HEK293 (cell line): ENCODE measurements at regions not wholly inside any gene's neighbourhood (a gene's known extent, or its start where the extent isn't known, plus 50 kb on each side); places are given as distances from the start of the nearest gene placed in this dataset.

Source experiments
- CTCF ChIA-PET: fragments of 350-600 bp; formaldehyde crosslinking; extraction: SDS; loops from one replicate; lab custom pipeline; 2021; ENCODE audit warnings: antibody characterized with exemption; lab: Yijun Ruan, JAX
- POLR2A ChIA-PET: fragments of 300-600 bp; formaldehyde crosslinking; extraction: SDS; loops from one replicate; lab custom pipeline; 2020; ENCODE audit warnings: antibody characterized with exemption, inconsistent platforms; lab: Yijun Ruan, JAX
- H3K27ac ChIP-seq: fragments of 200-500 bp; sonication (Bioruptor generic); 2 replicates; pipeline ENCODE4 v1.5.1; 2014; ENCODE audit warnings: low read depth, low read length, control low read depth, inconsistent platforms; ENCODE audit errors: extremely low read depth
- H3K36me3 ChIP-seq, 2 experiments: fragments of 200-500 bp in 1 of 2; sonication (Bioruptor generic) in 1 of 2; 1 replicate in 1 of 2; 2 replicates in 1 of 2; pipeline ENCODE4 v1.5.1; 2014 to 2017; ENCODE audit warnings: inconsistent platforms in 2 of 2, low read length in 2 of 2; ENCODE audit not compliant: control insufficient read depth in 2 of 2, insufficient read depth in 1 of 2
- H3K4me1 ChIP-seq: fragments of 200-500 bp; sonication (Bioruptor generic); 2 replicates; pipeline ENCODE4 v1.5.1; 2014; ENCODE audit warnings: mild to moderate bottlenecking, low read length, inconsistent platforms; ENCODE audit not compliant: control insufficient read depth, insufficient read depth
- H3K4me3 ChIP-seq: 2 replicates; pipeline ENCODE4 v1.5.1; 2011; ENCODE audit warnings: low read depth, mild to moderate bottlenecking, control low read depth, low read length, moderate library complexity
- H3K9me3 ChIP-seq: fragments of 200-500 bp; sonication (Bioruptor generic); 2 replicates; pipeline ENCODE4 v1.5.1; 2014; ENCODE audit warnings: low read depth, low read length, inconsistent platforms; ENCODE audit not compliant: control insufficient read depth, insufficient read depth
- GLI4 ChIP-seq: fragments of 450-650 bp; formaldehyde crosslinking; IDR thresholded peaks from 2 replicates; pipeline ENCODE4 v1.5.1; 2016; ENCODE audit warnings: missing biosample characterization, missing genetic modification characterization
- GLIS1 ChIP-seq: fragments of 450-650 bp; formaldehyde crosslinking; IDR thresholded peaks from 2 replicates; pipeline ENCODE4 v1.5.1; 2016; ENCODE audit warnings: missing biosample characterization, missing genetic modification characterization
- KLF1 ChIP-seq: fragments of 450-650 bp; formaldehyde crosslinking; IDR thresholded peaks from 2 replicates; pipeline ENCODE4 v1.5.1; 2016; ENCODE audit warnings: missing biosample characterization, missing genetic modification characterization
- SETDB1 ChIP-seq: IDR thresholded peaks from one replicate; pipeline ENCODE4 v1.6.1; 2017; ENCODE audit warnings: mild to moderate bottlenecking, low read length, moderate library complexity, mixed read lengths; ENCODE audit not compliant: insufficient read length
- ZBTB10 ChIP-seq: fragments of 450-650 bp; formaldehyde crosslinking; IDR thresholded peaks from 2 replicates; pipeline ENCODE4 v1.5.1; 2016; ENCODE audit warnings: missing biosample characterization, missing genetic modification characterization
- ZBTB21 ChIP-seq: fragments of 450-650 bp; formaldehyde crosslinking; IDR thresholded peaks from 2 replicates; pipeline ENCODE4 v1.5.1; 2017; ENCODE audit warnings: missing biosample characterization, missing genetic modification characterization
- ZIC2 ChIP-seq: fragments of 450-650 bp; formaldehyde crosslinking; IDR thresholded peaks from 2 replicates; pipeline ENCODE4 v1.5.1; 2016; ENCODE audit warnings: missing biosample characterization, missing genetic modification characterization
- ZNF155 ChIP-seq: fragments of 450-650 bp; formaldehyde crosslinking; IDR thresholded peaks from 2 replicates; pipeline ENCODE4 v1.5.1; 2016; ENCODE audit warnings: missing biosample characterization, missing genetic modification characterization
- ZNF174 ChIP-seq: fragments of 450-650 bp; formaldehyde crosslinking; IDR thresholded peaks from 2 replicates; pipeline ENCODE4 v1.5.0; 2017; ENCODE audit warnings: missing biosample characterization, mild to moderate bottlenecking, missing genetic modification characterization
- ZNF19 ChIP-seq: fragments of 450-650 bp; formaldehyde crosslinking; IDR thresholded peaks from 2 replicates; pipeline ENCODE4; 2016; ENCODE audit warnings: missing biosample characterization, missing genetic modification characterization, low read depth
- ZNF223 ChIP-seq: fragments of 450-650 bp; formaldehyde crosslinking; IDR thresholded peaks from 2 replicates; pipeline ENCODE4 v1.5.1; 2016; ENCODE audit warnings: missing biosample characterization, missing genetic modification characterization
- ZNF24 ChIP-seq: fragments of 450-650 bp; formaldehyde crosslinking; IDR thresholded peaks from 2 replicates; pipeline ENCODE4 v1.5.1; 2016; ENCODE audit warnings: missing biosample characterization, missing genetic modification characterization
- ZNF37A ChIP-seq: fragments of 450-650 bp; IDR thresholded peaks from 2 replicates; pipeline ENCODE4 v1.5.1; 2018; ENCODE audit warnings: missing biosample characterization, missing genetic modification characterization
- ZNF530 ChIP-seq: fragments of 450-650 bp; formaldehyde crosslinking; IDR thresholded peaks from 2 replicates; pipeline ENCODE4 v1.5.1; 2016; ENCODE audit warnings: low read depth, missing biosample characterization, missing genetic modification characterization
- ZNF561 ChIP-seq: fragments of 450-650 bp; IDR thresholded peaks from 2 replicates; pipeline ENCODE4 v1.5.1; 2018; ENCODE audit warnings: missing biosample characterization, missing genetic modification characterization, borderline replicate concordance
- ZNF571 ChIP-seq: fragments of 450-650 bp; formaldehyde crosslinking; IDR thresholded peaks from 2 replicates; pipeline ENCODE4 v1.5.0; 2017; ENCODE audit warnings: missing biosample characterization, missing genetic modification characterization
- ZNF664 ChIP-seq: fragments of 450-650 bp; formaldehyde crosslinking; IDR thresholded peaks from 2 replicates; pipeline ENCODE4 v1.5.1; 2016; ENCODE audit warnings: missing biosample characterization, missing genetic modification characterization
- ZNF837 ChIP-seq: fragments of 450-650 bp; formaldehyde crosslinking; IDR thresholded peaks from 2 replicates; pipeline ENCODE4 v1.5.1; 2016; ENCODE audit warnings: missing biosample characterization, missing genetic modification characterization
- TF ChIP-seq, protein P1 (sequence below): fragments of 450-650 bp; formaldehyde crosslinking; IDR thresholded peaks from 2 replicates; pipeline ENCODE4 v1.5.1; 2016; ENCODE audit warnings: missing biosample characterization, missing genetic modification characterization
- TF ChIP-seq, protein P2 (sequence below): fragments of 450-650 bp; formaldehyde crosslinking; IDR thresholded peaks from 2 replicates; pipeline ENCODE4 v1.5.1; 2017; ENCODE audit warnings: missing biosample characterization, missing genetic modification characterization

DNA sequence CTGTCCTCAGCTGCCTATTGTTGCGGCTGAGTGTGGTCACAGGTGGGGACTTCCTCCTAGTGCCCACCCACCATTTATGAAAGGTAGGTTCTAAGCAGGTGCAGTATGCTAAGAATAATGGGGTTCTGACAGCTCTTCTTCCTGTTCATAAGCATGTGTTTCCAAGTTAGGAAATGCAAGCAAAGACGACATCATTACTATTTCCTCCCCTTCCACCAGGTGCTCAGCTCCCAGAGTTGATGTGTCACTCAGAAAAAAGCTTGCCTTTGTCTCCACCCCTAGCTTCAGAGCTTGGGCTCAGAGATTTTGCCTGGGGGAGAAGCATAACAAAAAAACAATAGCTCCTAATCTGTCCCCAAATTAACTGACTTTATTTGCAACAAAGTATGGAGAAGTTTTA lies 1076.7 kb downstream of the NR2F1-AS1 start:
- H3K36me3 ChIP-seq: no peaks in the 10 kb centered on the region
- no peak overlapping the region for H3K4me3 ChIP-seq
- CTCF ChIA-PET: interaction anchor here (1.5 kb wide), 1 partner anchor 14 kb away, joined by 5 read pairs; no protein-coding TSS in a partner anchor
- H3K9me3 ChIP-seq: no peaks in the 10 kb centered on the region
- H3K4me1 ChIP-seq: no peaks in the 10 kb centered on the region
- no peak for TF ChIP-seq KLF1 (tag by site-specific recombination)
- TF ChIP-seq, protein P1, sequence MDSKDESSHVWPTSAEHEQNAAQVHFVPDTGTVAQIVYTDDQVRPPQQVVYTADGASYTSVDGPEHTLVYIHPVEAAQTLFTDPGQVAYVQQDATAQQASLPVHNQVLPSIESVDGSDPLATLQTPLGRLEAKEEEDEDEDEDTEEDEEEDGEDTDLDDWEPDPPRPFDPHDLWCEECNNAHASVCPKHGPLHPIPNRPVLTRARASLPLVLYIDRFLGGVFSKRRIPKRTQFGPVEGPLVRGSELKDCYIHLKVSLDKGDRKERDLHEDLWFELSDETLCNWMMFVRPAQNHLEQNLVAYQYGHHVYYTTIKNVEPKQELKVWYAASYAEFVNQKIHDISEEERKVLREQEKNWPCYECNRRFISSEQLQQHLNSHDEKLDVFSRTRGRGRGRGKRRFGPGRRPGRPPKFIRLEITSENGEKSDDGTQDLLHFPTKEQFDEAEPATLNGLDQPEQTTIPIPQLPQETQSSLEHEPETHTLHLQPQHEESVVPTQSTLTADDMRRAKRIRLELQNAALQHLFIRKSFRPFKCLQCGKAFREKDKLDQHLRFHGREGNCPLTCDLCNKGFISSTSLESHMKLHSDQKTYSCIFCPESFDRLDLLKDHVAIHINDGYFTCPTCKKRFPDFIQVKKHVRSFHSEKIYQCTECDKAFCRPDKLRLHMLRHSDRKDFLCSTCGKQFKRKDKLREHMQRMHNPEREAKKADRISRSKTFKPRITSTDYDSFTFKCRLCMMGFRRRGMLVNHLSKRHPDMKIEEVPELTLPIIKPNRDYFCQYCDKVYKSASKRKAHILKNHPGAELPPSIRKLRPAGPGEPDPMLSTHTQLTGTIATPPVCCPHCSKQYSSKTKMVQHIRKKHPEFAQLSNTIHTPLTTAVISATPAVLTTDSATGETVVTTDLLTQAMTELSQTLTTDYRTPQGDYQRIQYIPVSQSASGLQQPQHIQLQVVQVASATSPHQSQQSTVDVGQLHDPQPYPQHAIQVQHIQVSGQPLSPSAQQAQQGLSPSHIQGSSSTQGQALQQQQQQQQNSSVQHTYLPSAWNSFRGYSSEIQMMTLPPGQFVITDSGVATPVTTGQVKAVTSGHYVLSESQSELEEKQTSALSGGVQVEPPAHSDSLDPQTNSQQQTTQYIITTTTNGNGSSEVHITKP: peak; percentile 50; the same call in 1 of the 2 replicates
- TF ChIP-seq, all 188 proteins: peak for 1
- H3K27ac ChIP-seq: no peak overlapping the region
- POLR2A ChIA-PET: no interaction called here

- CTCF ChIA-PET: no interaction called here
- no peak overlapping the region for H3K4me3 ChIP-seq
- TF ChIP-seq ZBTB10 (tag by site-specific recombination) (no peak), ZNF223 (no peak), ZNF155 (tag by site-specific recombination) (no peak), ZNF530 (tag by site-specific recombination) (no peak), ZNF561 (tag by site-specific recombination) (no peak), ZIC2 (tag by site-specific recombination) (no peak), ZNF664 (no peak), ZNF174 (tag by site-specific recombination) (no peak), ZNF571 (tag by site-specific recombination) (no peak), GLI4 (no peak), ZBTB21 (no peak), ZNF37A (tag by site-specific recombination) (no peak)
- H3K4me1 ChIP-seq: no peaks in the 10 kb centered on the region
- H3K27ac ChIP-seq: no peak overlapping the region
- no peaks in the 10 kb centered on the region for H3K36me3 ChIP-seq
- POLR2A ChIA-PET: no interaction called here
- H3K9me3 ChIP-seq: no peaks in the 10 kb centered on the region
Measured at GRCh38 chr5:92500752-92501151, 1080.3 kb downstream of the NR2F1-AS1 start.

GRCh38 chr5:92496545-92496944 lies 1084.5 kb downstream of the NR2F1-AS1 start:
- no peaks in the 10 kb centered on the region for H3K36me3 ChIP-seq
- H3K4me1 ChIP-seq: 0 out of 2 replicates have a peak, but pooled peaks cover 2% of the 10 kb centered on the region
- CTCF ChIA-PET: no interaction called here
- TF ChIP-seq ZNF837 (tag by site-specific recombination): no peak
- TF ChIP-seq GLIS1 (tag by site-specific recombination): no peak
- TF ChIP-seq, protein P2, sequence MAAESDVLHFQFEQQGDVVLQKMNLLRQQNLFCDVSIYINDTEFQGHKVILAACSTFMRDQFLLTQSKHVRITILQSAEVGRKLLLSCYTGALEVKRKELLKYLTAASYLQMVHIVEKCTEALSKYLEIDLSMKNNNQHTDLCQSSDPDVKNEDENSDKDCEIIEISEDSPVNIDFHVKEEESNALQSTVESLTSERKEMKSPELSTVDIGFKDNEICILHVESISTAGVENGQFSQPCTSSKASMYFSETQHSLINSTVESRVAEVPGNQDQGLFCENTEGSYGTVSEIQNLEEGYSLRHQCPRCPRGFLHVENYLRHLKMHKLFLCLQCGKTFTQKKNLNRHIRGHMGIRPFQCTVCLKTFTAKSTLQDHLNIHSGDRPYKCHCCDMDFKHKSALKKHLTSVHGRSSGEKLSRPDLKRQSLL (tag by site-specific recombination): no peak
- TF ChIP-seq ZNF24: no peak
- TF ChIP-seq SETDB1: no peak
- TF ChIP-seq ZNF19 (tag by site-specific recombination): no peak
- H3K4me3 ChIP-seq: no peak overlapping the region
- no peak overlapping the region for H3K27ac ChIP-seq
- POLR2A ChIA-PET: no interaction called here
- no peaks in the 10 kb centered on the region for H3K9me3 ChIP-seq
